AG20443 (cell line): ENCODE measurements at regions not wholly inside any gene's neighbourhood (a gene's known extent, or its start where the extent isn't known, plus 50 kb on each side); places are given as distances from the start of the nearest gene placed in this dataset.

Experiments used
- DNase-seq: peaks from one replicate; pipeline ENCODE4 v3.0.0; 2012; ENCODE audit warnings: low spot score, mixed read lengths

- DNase-seq: no peak
Observed at GRCh38 chr1:239209591-239209990, 176.8 kb upstream of the CHRM3 start.

GRCh38 chr1:239204401-239204800 lies 182.0 kb upstream of the CHRM3 start:
- DNase-seq: no peak

- DNase-seq: no peak
Observed at GRCh38 chr1:239197871-239198270, 188.5 kb upstream of the CHRM3 start.

GRCh38 chr1:239189998-239190512 lies 196.3 kb upstream of the CHRM3 start:
- DNase-seq: no peak

GRCh38 chr1:239186487-239186886 lies 199.9 kb upstream of the CHRM3 start:
- no peak for DNase-seq

GRCh38 chr1:239185245-239185619 lies 201.1 kb upstream of the CHRM3 start:
- DNase-seq: no peak

- DNase-seq: no peak
Observed at GRCh38 chr1:239184561-239185244, 201.7 kb upstream of the CHRM3 start.

GRCh38 chr1:239178961-239179360 lies 207.4 kb upstream of the CHRM3 start:
- DNase-seq: no peak

GRCh38 chr1:239174880-239175279 lies 211.5 kb upstream of the CHRM3 start:
- no peak for DNase-seq

GRCh38 chr1:239170828-239171227 lies 215.5 kb upstream of the CHRM3 start:
- DNase-seq: no peak

GRCh38 chr1:239169276-239169675 lies 217.1 kb upstream of the CHRM3 start:
- no peak for DNase-seq

GRCh38 chr1:239164451-239165180 lies 221.8 kb upstream of the CHRM3 start:
- DNase-seq: no peak

GRCh38 chr1:239155466-239156091 lies 230.8 kb upstream of the CHRM3 start:
- DNase-seq: no peak

- no peak for DNase-seq
Observed at GRCh38 chr1:239151937-239152336, 234.4 kb upstream of the CHRM3 start.

GRCh38 chr1:239140968-239141367 lies 245.4 kb upstream of the CHRM3 start:
- no peak for DNase-seq

GRCh38 chr1:239139801-239140200 lies 246.6 kb upstream of the CHRM3 start:
- no peak for DNase-seq

GRCh38 chr1:239128541-239128940 lies 257.8 kb upstream of the CHRM3 start:
- DNase-seq: no peak

GRCh38 chr1:239126884-239127283 lies 259.5 kb upstream of the CHRM3 start:
- DNase-seq: no peak

- DNase-seq: no peak
Observed at GRCh38 chr1:239125893-239126292, 260.5 kb upstream of the CHRM3 start.

- DNase-seq: no peak
Observed at GRCh38 chr1:239125027-239125426, 261.3 kb upstream of the CHRM3 start.

- DNase-seq: no peak
Observed at GRCh38 chr1:239123260-239123659, 263.1 kb upstream of the CHRM3 start.

GRCh38 chr1:239112101-239112935 lies 274.1 kb upstream of the CHRM3 start:
- DNase-seq: no peak
